Suprapubic skin (tissue), 3 donors: ENCODE measurements at regions not wholly inside any gene's neighbourhood (a gene's known extent, or its start where the extent isn't known, plus 50 kb on each side); places are given as distances from the start of the nearest gene placed in this dataset.

Experiments used
- EP300 ChIP-seq: sonication (generic); formaldehyde crosslinking; IDR thresholded peaks from one replicate; pipeline ENCODE4 v1.6.1; 2017; ENCODE audit warnings: antibody characterized with exemption
- POLR2A ChIP-seq, 2 donors: fragments of 450-650 bp; IDR thresholded peaks; one replicate each; pipeline ENCODE4 v1.6.1; 2017; ENCODE audit warnings: antibody characterized with exemption in 2 of 2, mild to moderate bottlenecking in 2 of 2, moderate library complexity in 2 of 2
- TF ChIP-seq, protein P1 (sequence below), 2 donors: fragments of 200-600 bp in 1 of 2; fragments of 450-650 bp in 1 of 2; sonication (generic) in 1 of 2; IDR thresholded peaks; one replicate each; pipeline ENCODE4 v1.5.1; 2016 to 2019; ENCODE audit warnings: antibody characterized with exemption in 2 of 2, mild to moderate bottlenecking in 1 of 2, moderate library complexity in 1 of 2

DNA sequence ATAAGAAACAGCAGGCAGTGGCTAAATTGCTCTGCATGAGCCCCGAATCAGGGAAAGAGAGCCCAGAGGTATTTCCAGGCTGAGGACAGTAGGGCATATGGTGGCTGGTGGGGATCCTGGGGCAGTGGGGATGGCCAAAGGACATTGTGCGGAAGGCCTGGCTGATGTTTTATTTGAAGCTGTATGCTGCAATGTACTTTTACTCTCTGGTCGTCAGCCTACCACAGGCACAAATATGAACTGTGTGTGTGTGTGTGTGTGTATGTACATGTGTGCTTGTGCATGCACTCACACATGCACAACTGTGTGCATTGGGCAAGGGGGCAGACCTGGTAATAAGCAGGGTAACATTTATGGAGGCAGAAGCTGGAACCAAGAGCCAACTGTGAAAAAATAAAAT, 74.7 kb upstream of the GZMB start:
- TF ChIP-seq, protein P1, sequence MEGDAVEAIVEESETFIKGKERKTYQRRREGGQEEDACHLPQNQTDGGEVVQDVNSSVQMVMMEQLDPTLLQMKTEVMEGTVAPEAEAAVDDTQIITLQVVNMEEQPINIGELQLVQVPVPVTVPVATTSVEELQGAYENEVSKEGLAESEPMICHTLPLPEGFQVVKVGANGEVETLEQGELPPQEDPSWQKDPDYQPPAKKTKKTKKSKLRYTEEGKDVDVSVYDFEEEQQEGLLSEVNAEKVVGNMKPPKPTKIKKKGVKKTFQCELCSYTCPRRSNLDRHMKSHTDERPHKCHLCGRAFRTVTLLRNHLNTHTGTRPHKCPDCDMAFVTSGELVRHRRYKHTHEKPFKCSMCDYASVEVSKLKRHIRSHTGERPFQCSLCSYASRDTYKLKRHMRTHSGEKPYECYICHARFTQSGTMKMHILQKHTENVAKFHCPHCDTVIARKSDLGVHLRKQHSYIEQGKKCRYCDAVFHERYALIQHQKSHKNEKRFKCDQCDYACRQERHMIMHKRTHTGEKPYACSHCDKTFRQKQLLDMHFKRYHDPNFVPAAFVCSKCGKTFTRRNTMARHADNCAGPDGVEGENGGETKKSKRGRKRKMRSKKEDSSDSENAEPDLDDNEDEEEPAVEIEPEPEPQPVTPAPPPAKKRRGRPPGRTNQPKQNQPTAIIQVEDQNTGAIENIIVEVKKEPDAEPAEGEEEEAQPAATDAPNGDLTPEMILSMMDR (IDR thresholded peaks at IDR 0.05) = no peak
- no peak for TF ChIP-seq POLR2A (IDR thresholded peaks at IDR 0.05)
- TF ChIP-seq EP300 = no peak
